NT2/D1 (cell line): ENCODE measurements at regions not wholly inside any gene's neighbourhood (a gene's known extent, or its start where the extent isn't known, plus 50 kb on each side); places are given as distances from the start of the nearest gene placed in this dataset.

Experiments used
- SUZ12 ChIP-seq: IDR thresholded peaks from 2 replicates; pipeline ENCODE4 v1.6.1; 2011; ENCODE audit not compliant: insufficient read length, insufficient read depth; ENCODE audit errors: extremely low read depth
- YY1 ChIP-seq: IDR thresholded peaks from 2 replicates; pipeline ENCODE4 v1.6.1; 2011; ENCODE audit not compliant: insufficient read length, insufficient read depth
- ZNF274 ChIP-seq: IDR thresholded peaks from 2 replicates; pipeline ENCODE4 v1.6.1; 2011; ENCODE audit warnings: mild to moderate bottlenecking, low read depth, low read length

GRCh38 chr20:19882446-19882845 is 124.4 kb downstream of the RIN2 start:
- TF ChIP-seq ZNF274 (no peak), SUZ12 (no peak), YY1 (no peak)
